ENCODE measurements at regions not wholly inside any gene's neighbourhood (a gene's known extent, or its start where the extent isn't known, plus 50 kb on each side); places are given as distances from the start of the nearest gene placed in this dataset.

GRCh38 chr4:182144626-182145333 lies 98.4 kb upstream of the TENM3 start:
- H4K20me1 ChIP-seq (ENCODE audit: insufficient read depth, low read length): peaks cover 4% of the 10 kb centered on the region
- H3K9me3 ChIP-seq (ENCODE audit: insufficient read depth, low read depth, low read length): no peaks in the 10 kb centered on the region
- peak overlapping the region; percentile 98 for H3K4me2 ChIP-seq (ENCODE audit: low read length)
- Mint-ChIP-seq H3K9me3 (ENCODE audit: unreplicated experiment) (peaks cover 2% of the 10 kb centered on the region), H3K4me1 (ENCODE audit: low read depth, unreplicated experiment) (peaks cover 22% of the 10 kb centered on the region), H3K27me3 (ENCODE audit: low read depth, unreplicated experiment) (no peaks in the 10 kb centered on the region), H3K4me3 (ENCODE audit: unreplicated experiment) (peak overlapping the region; percentile 99), H3K36me3 (ENCODE audit: low read depth, unreplicated experiment) (peaks cover 5% of the 10 kb centered on the region), H3K27ac (ENCODE audit: unreplicated experiment) (peak overlapping the region; percentile 98)
- H3K9ac ChIP-seq (ENCODE audit: low read length): peak overlapping the region; percentile 98
- peaks cover 27% of the 10 kb centered on the region for H3K4me1 ChIP-seq (ENCODE audit: insufficient read depth, low read length)
- TF ChIP-seq EZH2 (IDR thresholded peaks at IDR 0.05; ENCODE audit: insufficient read depth, low read length): no peak
- no peak for TF ChIP-seq CTCF (IDR thresholded peaks at IDR 0.05; ENCODE audit: insufficient read depth, low read depth, low read length)
- no peaks in the 10 kb centered on the region for H3K36me3 ChIP-seq (ENCODE audit: insufficient read depth, low read length)
- peaks cover 81% of the 10 kb centered on the region for H3K79me2 ChIP-seq (ENCODE audit: insufficient read depth, low read length)
- no peak for DNase-seq (ENCODE audit: low read depth)
- H2AFZ ChIP-seq (ENCODE audit: low read depth, low read length): peak overlapping the region; percentile 23
- no peak for FAIRE-seq
- peak overlapping the region; percentile 80 for H3K4me3 ChIP-seq (ENCODE audit: insufficient read depth, low read depth, low read length)
- peak overlapping the region; percentile 86 for H3K27ac ChIP-seq (ENCODE audit: low read depth, low read length)
- H3K27me3 ChIP-seq (ENCODE audit: insufficient read depth, low read length): no peaks in the 10 kb centered on the region

DNA sequence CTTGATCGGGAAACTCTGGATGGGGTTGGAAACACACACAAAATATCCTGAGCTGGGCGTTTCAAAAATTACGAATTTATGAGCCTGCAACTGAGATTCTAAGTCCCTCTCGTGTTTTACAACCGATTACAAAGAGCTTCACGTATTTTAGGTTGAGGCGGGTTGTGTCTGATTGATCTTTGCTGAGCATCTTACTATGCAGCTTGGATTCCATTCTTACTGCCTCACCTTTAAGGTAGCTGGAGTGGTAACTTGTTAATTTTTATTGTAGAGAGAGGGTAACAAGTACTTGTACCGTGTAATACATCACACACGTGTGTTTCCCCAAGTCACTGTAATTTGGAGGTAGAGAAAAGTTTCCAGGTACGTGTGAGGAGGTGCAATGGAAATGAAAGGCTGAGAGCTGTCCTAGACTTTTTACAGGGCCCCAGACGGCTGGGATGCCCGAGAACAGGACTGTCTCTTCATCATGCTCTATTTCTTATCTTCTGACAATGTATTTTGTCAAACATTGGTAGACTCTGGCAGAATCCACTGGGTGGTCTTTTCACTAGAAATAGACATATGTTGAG lies 97.8 kb upstream of the TENM3 start:
- peaks cover 25% of the 10 kb centered on the region for H3K4me1 Mint-ChIP-seq (ENCODE audit: low read depth, unreplicated experiment)
- peaks cover 4% of the 10 kb centered on the region for H4K20me1 ChIP-seq (ENCODE audit: insufficient read depth, low read length)
- peaks cover 88% of the 10 kb centered on the region for H3K79me2 ChIP-seq (ENCODE audit: insufficient read depth, low read length)
- H2AFZ ChIP-seq (ENCODE audit: low read depth, low read length): peak overlapping the region; percentile 23
- H3K9me3 Mint-ChIP-seq (ENCODE audit: unreplicated experiment): peaks cover 2% of the 10 kb centered on the region
- H3K27me3 ChIP-seq (ENCODE audit: insufficient read depth, low read length): no peaks in the 10 kb centered on the region
- peak overlapping the region; percentile 98 for H3K4me2 ChIP-seq (ENCODE audit: low read length)
- peak overlapping the region; percentile 99 for H3K4me3 Mint-ChIP-seq (ENCODE audit: unreplicated experiment)
- TF ChIP-seq CTCF (IDR thresholded peaks at IDR 0.05; ENCODE audit: insufficient read depth, low read depth, low read length) (no peak), EZH2 (IDR thresholded peaks at IDR 0.05; ENCODE audit: insufficient read depth, low read length) (no peak)
- peaks cover 27% of the 10 kb centered on the region for H3K4me1 ChIP-seq (ENCODE audit: insufficient read depth, low read length)
- H3K36me3 Mint-ChIP-seq (ENCODE audit: low read depth, unreplicated experiment): peaks cover 5% of the 10 kb centered on the region
- DNase-seq (ENCODE audit: low read depth) (peak; percentile 46), FAIRE-seq (no peak)
- peak overlapping the region; percentile 98 for H3K27ac Mint-ChIP-seq (ENCODE audit: unreplicated experiment)
- H3K27me3 Mint-ChIP-seq (ENCODE audit: low read depth, unreplicated experiment): no peaks in the 10 kb centered on the region
- peak overlapping the region; percentile 80 for H3K4me3 ChIP-seq (ENCODE audit: insufficient read depth, low read depth, low read length)
- H3K9me3 ChIP-seq (ENCODE audit: insufficient read depth, low read depth, low read length): no peaks in the 10 kb centered on the region
- no peaks in the 10 kb centered on the region for H3K36me3 ChIP-seq (ENCODE audit: insufficient read depth, low read length)
- H3K27ac ChIP-seq (ENCODE audit: low read depth, low read length): peak overlapping the region; percentile 86
- H3K9ac ChIP-seq (ENCODE audit: low read length): peak overlapping the region; percentile 98

- peaks cover 2% of the 10 kb centered on the region for H3K9me3 Mint-ChIP-seq (ENCODE audit: unreplicated experiment)
- no peaks in the 10 kb centered on the region for H3K36me3 ChIP-seq (ENCODE audit: insufficient read depth, low read length)
- H4K20me1 ChIP-seq (ENCODE audit: insufficient read depth, low read length): peaks cover 4% of the 10 kb centered on the region
- H3K79me2 ChIP-seq (ENCODE audit: insufficient read depth, low read length): peaks cover 95% of the 10 kb centered on the region
- TF ChIP-seq CTCF (IDR thresholded peaks at IDR 0.05; ENCODE audit: insufficient read depth, low read depth, low read length) (no peak), EZH2 (IDR thresholded peaks at IDR 0.05; ENCODE audit: insufficient read depth, low read length) (no peak)
- peak overlapping the region; percentile 22 for H3K4me3 ChIP-seq (ENCODE audit: insufficient read depth, low read depth, low read length)
- DNase-seq (ENCODE audit: low read depth) (no peak), FAIRE-seq (no peak)
- H3K27ac Mint-ChIP-seq (ENCODE audit: unreplicated experiment): peak overlapping the region; percentile 34
- no peaks in the 10 kb centered on the region for H3K27me3 ChIP-seq (ENCODE audit: insufficient read depth, low read length)
- peaks cover 14% of the 10 kb centered on the region for H3K4me1 Mint-ChIP-seq (ENCODE audit: low read depth, unreplicated experiment)
- peaks cover 12% of the 10 kb centered on the region for H3K4me1 ChIP-seq (ENCODE audit: insufficient read depth, low read length)
- H3K4me2 ChIP-seq (ENCODE audit: low read length): peak overlapping the region; percentile 98
- H3K27me3 Mint-ChIP-seq (ENCODE audit: low read depth, unreplicated experiment): no peaks in the 10 kb centered on the region
- no peak overlapping the region for H3K9ac ChIP-seq (ENCODE audit: low read length)
- H3K36me3 Mint-ChIP-seq (ENCODE audit: low read depth, unreplicated experiment): peaks cover 3% of the 10 kb centered on the region
- H3K4me3 Mint-ChIP-seq (ENCODE audit: unreplicated experiment): peak overlapping the region; percentile 99
- H2AFZ ChIP-seq (ENCODE audit: low read depth, low read length): no peak overlapping the region
- H3K27ac ChIP-seq (ENCODE audit: low read depth, low read length): no peak overlapping the region
- H3K9me3 ChIP-seq (ENCODE audit: insufficient read depth, low read depth, low read length): no peaks in the 10 kb centered on the region
Measured at GRCh38 chr4:182147391-182147790, 95.8 kb upstream of the TENM3 start.
